ENCODE measurements at regions not wholly inside any gene's neighbourhood (a gene's known extent, or its start where the extent isn't known, plus 50 kb on each side); places are given as distances from the start of the nearest gene placed in this dataset.

GRCh38 chr13:33744589-33745369, 73.2 kb upstream of the RFC3 start:
- ChIA-PET POLR2A (no interaction called here), CTCF (no interaction called here)
- H3K9me3 Mint-ChIP-seq: no peaks in the 10 kb centered on the region
- Histone ChIP-seq H3K4me1 (ENCODE audit: control insufficient read depth in 1 of 2, extremely low read depth in 1 of 2, insufficient read depth in 2 of 2, low read length in 2 of 2) (peaks cover 12 to 14% of the 10 kb centered on the region in 2 experiments), H3K27me3 (replicated peaks in 1 of 2; ENCODE audit: control insufficient read depth in 2 of 2, extremely low read depth in 1 of 2, insufficient read depth in 2 of 2, low read length in 1 of 2) (no peaks in the 10 kb centered on the region), H3K36me3 (ENCODE audit: control insufficient read depth in 2 of 2, extremely low read depth in 1 of 2, insufficient read depth in 1 of 2, low read length in 1 of 2) (no peaks in the 10 kb centered on the region), H3K4me3 (ENCODE audit: control insufficient read depth in 1 of 2, extremely low read depth in 1 of 2, low read length in 1 of 2) (no peak overlapping the region), H3K27ac (ENCODE audit: low read length) (peak overlapping the region; percentile 37), H3K9me3 (no peaks in the 10 kb centered on the region)
- no peak for ATAC-seq (replicated peaks in 1 of 4)
- H3K27me3 Mint-ChIP-seq: peaks cover 0 to 2% of the 10 kb centered on the region in 2 donors
- H3K36me3 Mint-ChIP-seq: no peaks in the 10 kb centered on the region
- no CpG with 5 or more reads among the region's 3 CpGs for WGBS (ENCODE audit: insufficient coverage)
- DNase-seq: no peak
- H3K27ac Mint-ChIP-seq: peak overlapping the region; percentile 81 to 88
- H3K4me1 Mint-ChIP-seq: peaks cover 22 to 28% (median 25%) of the 10 kb centered on the region in 3 donors
- H3K4me3 Mint-ChIP-seq: peak overlapping the region in 1 of 3 donors; percentile 27

- Histone ChIP-seq H3K27me3 (replicated peaks in 1 of 2; ENCODE audit: control insufficient read depth in 2 of 2, extremely low read depth in 1 of 2, insufficient read depth in 2 of 2, low read length in 1 of 2) (no peaks in the 10 kb centered on the region), H3K4me3 (ENCODE audit: control insufficient read depth in 1 of 2, extremely low read depth in 1 of 2, low read length in 1 of 2) (no peak overlapping the region), H3K27ac (ENCODE audit: low read length) (no peak overlapping the region), H3K36me3 (ENCODE audit: control insufficient read depth in 2 of 2, extremely low read depth in 1 of 2, insufficient read depth in 1 of 2, low read length in 1 of 2) (no peaks in the 10 kb centered on the region), H3K9me3 (no peaks in the 10 kb centered on the region), H3K4me1 (ENCODE audit: control insufficient read depth in 1 of 2, extremely low read depth in 1 of 2, insufficient read depth in 2 of 2, low read length in 2 of 2) (peaks cover 12 to 14% of the 10 kb centered on the region in 2 experiments)
- 74% methylated on average over 5 of the region's 7 CpGs for WGBS (ENCODE audit: insufficient coverage)
- ChIA-PET POLR2A (no interaction called here), CTCF (interaction anchor here in 1 of 2 donors (0.5 kb wide), 1 partner anchor 1471 kb away, joined by 3 read pairs; no protein-coding TSS in a partner anchor)
- DNase-seq (no peak), ATAC-seq (replicated peaks in 1 of 4) (no peak)
- no peak overlapping the region for H3K4me3 Mint-ChIP-seq
- no peak overlapping the region for H3K27ac Mint-ChIP-seq
- H3K4me1 Mint-ChIP-seq: peaks cover 22 to 28% (median 25%) of the 10 kb centered on the region in 3 donors
- peaks cover 0 to 2% of the 10 kb centered on the region in 2 donors for H3K27me3 Mint-ChIP-seq
- no peaks in the 10 kb centered on the region for H3K36me3 Mint-ChIP-seq
- H3K9me3 Mint-ChIP-seq: no peaks in the 10 kb centered on the region
Observed at GRCh38 chr13:33745370-33746324, 72.3 kb upstream of the RFC3 start.

GRCh38 chr13:33746867-33747266, 71.1 kb upstream of the RFC3 start:
- ChIA-PET CTCF (no interaction called here), POLR2A (no interaction called here)
- Mint-ChIP-seq H3K27ac (no peak overlapping the region), H3K4me3 (no peak overlapping the region), H3K4me1 (peaks cover 22 to 28% (median 25%) of the 10 kb centered on the region in 3 donors), H3K9me3 (no peaks in the 10 kb centered on the region), H3K27me3 (peaks cover 0 to under 1% of the 10 kb centered on the region in 2 donors), H3K36me3 (no peaks in the 10 kb centered on the region)
- no peaks in the 10 kb centered on the region for H3K36me3 ChIP-seq (ENCODE audit: control insufficient read depth in 2 of 2, extremely low read depth in 1 of 2, insufficient read depth in 1 of 2, low read length in 1 of 2)
- no peaks in the 10 kb centered on the region for H3K27me3 ChIP-seq (replicated peaks in 1 of 2; ENCODE audit: control insufficient read depth in 2 of 2, extremely low read depth in 1 of 2, insufficient read depth in 2 of 2, low read length in 1 of 2)
- no peak overlapping the region for H3K27ac ChIP-seq (ENCODE audit: low read length)
- no peak for ATAC-seq (replicated peaks in 1 of 4)
- H3K4me1 ChIP-seq (ENCODE audit: control insufficient read depth in 1 of 2, extremely low read depth in 1 of 2, insufficient read depth in 2 of 2, low read length in 2 of 2): peaks cover 12 to 14% of the 10 kb centered on the region in 2 experiments
- no CpG with 5 or more reads among the region's 2 CpGs for WGBS (ENCODE audit: insufficient coverage)
- H3K9me3 ChIP-seq: no peaks in the 10 kb centered on the region
- no peak for DNase-seq
- H3K4me3 ChIP-seq (ENCODE audit: control insufficient read depth in 1 of 2, extremely low read depth in 1 of 2, low read length in 1 of 2): no peak overlapping the region

GRCh38 chr13:33751151-33751550, 66.8 kb upstream of the RFC3 start:
- peaks cover 0 to 5% of the 10 kb centered on the region in 2 donors for H3K27me3 Mint-ChIP-seq
- no peaks in the 10 kb centered on the region for H3K27me3 ChIP-seq (replicated peaks in 1 of 2; ENCODE audit: control insufficient read depth in 2 of 2, extremely low read depth in 1 of 2, insufficient read depth in 2 of 2, low read length in 1 of 2)
- H3K4me3 ChIP-seq (ENCODE audit: control insufficient read depth in 1 of 2, extremely low read depth in 1 of 2, low read length in 1 of 2): no peak overlapping the region
- WGBS (ENCODE audit: insufficient coverage): no CpG with 5 or more reads among the region's 2 CpGs
- H3K27ac ChIP-seq (ENCODE audit: low read length): no peak overlapping the region
- H3K36me3 ChIP-seq (ENCODE audit: control insufficient read depth in 2 of 2, extremely low read depth in 1 of 2, insufficient read depth in 1 of 2, low read length in 1 of 2): no peaks in the 10 kb centered on the region
- no peak overlapping the region for H3K4me3 Mint-ChIP-seq
- H3K9me3 Mint-ChIP-seq: no peaks in the 10 kb centered on the region
- H3K4me1 Mint-ChIP-seq: peaks cover 0 to 1% (median 0%) of the 10 kb centered on the region in 3 donors
- H3K36me3 Mint-ChIP-seq: no peaks in the 10 kb centered on the region
- ChIA-PET CTCF (no interaction called here), POLR2A (no interaction called here)
- H3K4me1 ChIP-seq (ENCODE audit: control insufficient read depth in 1 of 2, extremely low read depth in 1 of 2, insufficient read depth in 2 of 2, low read length in 2 of 2): no peaks in the 10 kb centered on the region
- DNase-seq (no peak), ATAC-seq (replicated peaks in 1 of 4) (no peak)
- H3K27ac Mint-ChIP-seq: no peak overlapping the region
- no peaks in the 10 kb centered on the region for H3K9me3 ChIP-seq

GRCh38 chr13:33752094-33752493, 65.9 kb upstream of the RFC3 start:
- no peaks in the 10 kb centered on the region for H3K36me3 ChIP-seq (ENCODE audit: control insufficient read depth in 2 of 2, extremely low read depth in 1 of 2, insufficient read depth in 1 of 2, low read length in 1 of 2)
- no peak overlapping the region for H3K27ac Mint-ChIP-seq
- H3K4me1 Mint-ChIP-seq: peaks cover 0 to 1% (median 0%) of the 10 kb centered on the region in 3 donors
- H3K27me3 ChIP-seq (replicated peaks in 1 of 2; ENCODE audit: control insufficient read depth in 2 of 2, extremely low read depth in 1 of 2, insufficient read depth in 2 of 2, low read length in 1 of 2): no peaks in the 10 kb centered on the region
- H3K4me1 ChIP-seq (ENCODE audit: control insufficient read depth in 1 of 2, extremely low read depth in 1 of 2, insufficient read depth in 2 of 2, low read length in 2 of 2): no peaks in the 10 kb centered on the region
- ChIA-PET CTCF (no interaction called here), POLR2A (no interaction called here)
- no peak for ATAC-seq (replicated peaks in 1 of 4)
- no peaks in the 10 kb centered on the region for H3K9me3 ChIP-seq
- peaks cover 0 to 5% of the 10 kb centered on the region in 2 donors for H3K27me3 Mint-ChIP-seq
- H3K4me3 Mint-ChIP-seq: no peak overlapping the region
- no peak for DNase-seq
- H3K4me3 ChIP-seq (ENCODE audit: control insufficient read depth in 1 of 2, extremely low read depth in 1 of 2, low read length in 1 of 2): no peak overlapping the region
- no peaks in the 10 kb centered on the region for H3K36me3 Mint-ChIP-seq
- no peak overlapping the region for H3K27ac ChIP-seq (ENCODE audit: low read length)
- H3K9me3 Mint-ChIP-seq: no peaks in the 10 kb centered on the region

GRCh38 chr13:33752597-33752996, 65.4 kb upstream of the RFC3 start:
- H3K9me3 Mint-ChIP-seq: no peaks in the 10 kb centered on the region
- Histone ChIP-seq H3K27me3 (replicated peaks in 1 of 2; ENCODE audit: control insufficient read depth in 2 of 2, extremely low read depth in 1 of 2, insufficient read depth in 2 of 2, low read length in 1 of 2) (no peaks in the 10 kb centered on the region), H3K4me1 (ENCODE audit: control insufficient read depth in 1 of 2, extremely low read depth in 1 of 2, insufficient read depth in 2 of 2, low read length in 2 of 2) (no peaks in the 10 kb centered on the region), H3K27ac (ENCODE audit: low read length) (no peak overlapping the region), H3K9me3 (no peaks in the 10 kb centered on the region), H3K4me3 (ENCODE audit: control insufficient read depth in 1 of 2, extremely low read depth in 1 of 2, low read length in 1 of 2) (no peak overlapping the region), H3K36me3 (ENCODE audit: control insufficient read depth in 2 of 2, extremely low read depth in 1 of 2, insufficient read depth in 1 of 2, low read length in 1 of 2) (no peaks in the 10 kb centered on the region)
- peaks cover 0 to 5% of the 10 kb centered on the region in 2 donors for H3K27me3 Mint-ChIP-seq
- H3K36me3 Mint-ChIP-seq: no peaks in the 10 kb centered on the region
- 62% methylated on average over 3 of the region's 6 CpGs for WGBS (ENCODE audit: insufficient coverage)
- CTCF ChIA-PET: no interaction called here
- no peak overlapping the region for H3K4me3 Mint-ChIP-seq
- no peak overlapping the region for H3K27ac Mint-ChIP-seq
- H3K4me1 Mint-ChIP-seq: peaks cover 0 to 1% (median 0%) of the 10 kb centered on the region in 3 donors
- POLR2A ChIA-PET: interaction anchor here in 1 of 2 donors (0.5 kb wide), 1 partner anchor 1424 kb away, joined by 3 read pairs; no protein-coding TSS in a partner anchor
- DNase-seq: no peak
- ATAC-seq (replicated peaks in 1 of 4): no peak

Measured in T-cell (primary cell).